HG03442 (cell line): ENCODE measurements at regions not wholly inside any gene's neighbourhood (a gene's known extent, or its start where the extent isn't known, plus 50 kb on each side); places are given as distances from the start of the nearest gene placed in this dataset.

Experiments used
- ATAC-seq: cut with Tn5 transposase; IDR thresholded peaks from one replicate; pipeline ENCODE4 v1.9.1; 2021; ENCODE audit warnings: mild to moderate bottlenecking, moderate library complexity; ENCODE audit not compliant: unreplicated experiment

DNA sequence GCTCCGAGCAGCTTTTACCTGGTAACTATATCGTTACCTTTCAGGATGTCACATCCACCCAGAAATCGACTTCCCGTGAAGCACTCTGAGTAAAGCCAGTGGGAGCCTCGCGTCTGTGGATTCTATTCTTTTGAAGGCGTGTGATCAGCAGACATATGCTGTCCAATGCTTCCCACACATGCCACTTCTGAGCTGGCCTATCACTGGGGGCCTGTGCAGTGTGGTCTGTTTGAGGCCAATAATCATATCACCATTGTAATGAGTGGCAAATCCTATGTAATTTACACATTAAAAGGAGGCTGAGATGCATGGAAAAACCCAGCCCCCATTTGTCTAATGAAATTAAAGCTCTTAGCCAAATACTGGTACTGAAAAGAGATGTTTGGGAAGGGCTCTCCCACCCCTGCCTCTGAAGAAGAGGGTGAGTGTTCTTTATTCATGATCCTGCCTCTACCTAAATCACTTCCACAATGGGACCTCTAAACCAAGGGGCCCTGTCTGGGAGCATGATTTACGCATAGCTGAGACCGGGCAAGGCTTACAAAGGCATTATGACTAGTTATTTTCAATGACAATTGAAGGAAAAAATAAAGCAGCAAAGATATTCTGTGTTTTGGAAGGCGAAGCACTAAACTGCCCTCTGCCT is 686.8 kb downstream of the ZEB2 start:
- ATAC-seq, result no peak

DNA sequence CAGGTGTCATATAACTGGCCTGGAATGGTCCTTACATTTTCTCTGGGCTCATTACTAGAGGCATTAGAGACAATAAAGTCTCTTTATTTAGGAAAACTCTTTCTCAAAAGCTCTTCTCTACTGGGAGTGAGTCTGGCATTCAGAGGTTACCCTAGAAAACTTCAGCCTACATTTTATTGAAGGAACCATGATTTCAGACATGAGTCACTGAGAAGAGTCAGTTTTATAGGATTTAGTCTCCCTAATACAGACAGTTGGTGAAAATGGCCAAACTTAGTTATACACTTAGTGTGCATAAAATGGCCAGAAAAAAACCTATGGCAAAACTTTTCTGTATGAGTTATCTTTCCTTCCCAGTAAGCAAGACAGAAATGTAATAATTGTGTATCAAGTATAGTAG is 689.4 kb downstream of the ZEB2 start:
- ATAC-seq, result no peak

DNA sequence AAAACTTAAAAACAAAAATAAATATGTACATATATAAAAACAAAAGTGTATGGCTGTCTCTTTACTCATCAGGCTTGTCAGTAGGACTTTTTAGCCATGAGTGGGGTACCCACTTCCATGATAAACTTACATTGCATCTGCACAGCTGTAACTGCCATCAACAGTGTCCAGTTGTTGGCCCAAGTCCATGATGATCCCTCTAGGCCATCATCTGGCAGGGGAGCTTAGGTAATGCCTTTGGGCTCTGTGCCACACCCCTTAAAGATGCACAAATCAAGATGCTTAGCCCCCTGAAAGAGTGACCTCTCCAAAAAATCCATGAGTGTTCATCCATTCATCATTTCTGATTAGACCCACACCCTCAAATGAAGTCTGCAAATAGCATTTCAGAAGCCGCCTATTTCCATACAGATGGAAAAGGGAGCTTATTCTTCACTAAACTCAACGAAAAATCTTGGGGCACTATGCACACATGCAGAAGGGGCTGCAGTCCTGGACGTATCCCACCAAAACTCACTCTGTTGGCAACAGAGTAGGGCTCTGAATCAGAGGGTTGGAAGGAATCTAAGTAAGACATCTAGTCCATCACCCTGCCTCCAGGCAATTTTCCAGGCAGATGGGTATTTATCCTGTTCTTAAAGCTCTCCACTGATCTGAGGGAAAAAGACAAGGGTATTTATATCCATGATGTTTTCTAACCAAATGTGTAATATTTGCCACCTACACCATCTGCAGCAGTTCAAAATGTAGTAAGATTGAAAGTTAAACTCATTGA is 691.0 kb downstream of the ZEB2 start:
- no peak for ATAC-seq

DNA sequence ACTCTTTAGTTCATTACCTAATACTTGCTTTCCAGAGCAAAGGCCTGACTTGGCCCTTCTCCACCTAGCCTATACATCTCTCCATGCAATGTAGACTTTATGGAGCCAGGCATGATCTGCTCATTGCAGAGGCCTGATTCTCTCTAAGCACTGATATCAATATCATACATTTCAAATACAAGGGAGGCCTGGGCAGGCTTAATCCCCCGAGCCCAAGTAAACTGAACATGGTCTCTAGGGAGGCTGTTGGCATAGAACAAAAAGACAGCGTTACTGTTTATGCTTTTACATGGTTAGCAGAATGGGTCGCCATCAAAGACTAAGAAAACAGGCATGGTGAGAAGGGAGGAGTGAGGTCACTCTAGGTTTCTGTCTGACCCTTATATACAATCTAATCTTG is 695.1 kb downstream of the ZEB2 start:
- ATAC-seq, result no peak

DNA sequence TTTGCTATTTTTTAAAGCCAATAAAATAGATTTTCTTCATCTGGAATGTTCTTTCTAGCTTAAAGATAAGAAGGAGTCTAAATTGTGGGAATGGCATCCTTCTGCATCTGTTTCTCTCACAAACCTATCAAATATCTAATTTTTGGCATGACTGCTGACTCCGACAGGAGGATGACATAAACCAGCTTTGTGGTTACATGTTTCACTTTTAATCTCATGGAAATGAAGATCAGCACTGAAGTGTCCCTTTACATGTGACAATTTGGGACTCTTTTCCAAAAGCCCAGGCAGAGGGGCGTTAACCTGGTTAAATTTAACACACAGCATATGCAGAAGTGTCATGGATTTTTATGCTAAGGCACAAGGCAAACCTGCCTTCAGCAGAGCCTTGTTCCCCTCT is 694.7 kb downstream of the ARHGAP15 start:
- ATAC-seq, result no peak

DNA sequence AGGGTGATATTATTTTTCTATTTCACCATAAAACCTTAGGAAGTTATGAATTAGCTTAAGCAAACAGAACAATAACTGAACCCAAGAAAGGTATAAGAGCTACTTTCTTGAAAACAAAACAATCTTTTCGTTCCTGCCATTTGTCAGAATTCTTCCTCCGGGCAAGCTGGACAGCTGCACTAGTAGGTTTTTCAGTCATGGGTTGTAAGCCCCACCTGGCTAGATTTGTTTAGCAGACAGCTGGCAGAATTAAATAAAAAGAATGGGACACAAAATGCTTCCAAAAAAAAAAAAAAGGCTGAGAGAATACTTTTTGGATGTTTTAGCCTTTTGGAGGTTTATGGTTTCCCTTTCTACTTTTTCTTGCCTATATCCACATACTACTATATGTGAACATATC is 694.1 kb downstream of the ARHGAP15 start:
- ATAC-seq, result no peak

DNA sequence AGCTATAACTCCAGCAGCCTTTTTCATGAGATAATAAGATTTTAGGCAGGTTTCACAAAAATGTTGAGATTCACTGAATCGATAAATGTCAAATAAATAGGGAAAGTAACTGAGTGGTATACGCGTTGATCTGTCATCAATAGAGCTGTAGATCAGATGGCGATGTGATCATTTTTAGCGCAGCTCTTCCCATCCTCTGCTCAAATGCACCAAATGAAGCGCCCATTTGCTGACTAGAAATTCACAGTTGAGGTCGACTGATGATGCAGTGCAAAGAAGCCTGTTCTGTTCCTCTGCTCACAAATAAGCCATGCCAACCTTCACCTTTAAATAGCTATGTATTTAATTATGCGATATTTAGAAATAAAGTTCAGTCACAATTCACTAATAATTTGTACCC is 693.5 kb downstream of the ARHGAP15 start:
- no peak for ATAC-seq

DNA sequence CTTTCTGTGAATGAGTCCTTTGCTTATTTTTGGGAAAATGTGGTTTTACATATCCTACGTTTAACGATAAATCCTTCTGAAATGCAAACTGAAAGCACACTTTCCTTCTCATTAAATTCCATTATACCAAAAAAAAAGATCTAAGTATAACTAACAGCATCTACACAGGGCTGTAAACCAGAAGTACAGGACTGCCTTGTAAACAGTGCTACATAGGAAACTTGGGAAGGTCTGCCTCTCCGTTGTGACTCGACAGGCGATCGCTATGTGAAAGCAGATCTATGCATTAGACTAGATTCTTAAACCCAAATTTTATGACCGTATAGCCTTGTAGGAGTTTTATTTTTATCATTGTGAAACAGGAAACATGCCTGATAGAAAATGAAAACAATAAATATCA is 690.5 kb downstream of the ARHGAP15 start:
- ATAC-seq, result no peak

DNA sequence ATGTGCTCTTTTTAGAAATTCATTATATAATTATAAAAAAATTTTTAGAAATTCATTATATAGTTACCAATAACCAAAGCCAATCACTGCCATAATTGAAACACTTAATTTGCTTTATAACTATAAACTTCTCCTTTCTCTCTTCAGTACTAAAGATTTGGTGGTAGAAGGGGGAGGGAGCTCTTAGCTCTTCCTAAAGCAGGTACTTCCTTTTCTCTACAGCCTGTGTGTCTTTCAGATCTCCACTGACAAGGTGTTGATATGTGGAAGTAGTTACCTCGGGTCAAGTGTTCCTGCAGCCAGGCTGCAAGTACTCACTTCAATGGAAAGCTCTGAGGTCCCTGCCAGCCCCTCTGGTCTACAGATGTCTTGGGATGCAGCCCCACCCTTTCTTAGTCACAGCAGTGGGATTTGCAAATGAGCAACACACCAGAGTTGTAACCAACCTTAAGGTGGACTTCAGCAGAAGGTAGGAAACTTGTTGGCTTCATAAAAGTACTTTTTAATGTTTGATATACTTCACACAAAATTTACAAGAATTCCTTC is 690.0 kb downstream of the ARHGAP15 start:
- no peak for ATAC-seq
